GM13977 (cell line): ENCODE measurements at regions not wholly inside any gene's neighbourhood (a gene's known extent, or its start where the extent isn't known, plus 50 kb on each side); places are given as distances from the start of the nearest gene placed in this dataset.
"Not testable (repeated sequence)": the region's sequence is repeated elsewhere in the genome, so short reads cannot be mapped to it uniquely, and the experiment has no call there.

ENCODE experiments used
- DNase-seq: peaks from one replicate; pipeline ENCODE4 v3.0.0; 2012; ENCODE audit warnings: low spot score
- in situ Hi-C: fragments of 300-500 bp; cut with MboI; formaldehyde crosslinking; loops from one replicate; pipeline ENCODE4 v1.12.0; 2022; ENCODE audit warnings: low sequenced_read_pairs, low pct_unique_long_range_greater_than_20kb, mixed read lengths, inconsistent platforms; ENCODE audit not compliant: unreplicated experiment
- TF ChIP-seq, protein P1 (sequence below): IDR thresholded peaks from 2 replicates; pipeline ENCODE4 v1.5.1; 2012; ENCODE audit warnings: mild to moderate bottlenecking, control low read depth; ENCODE audit not compliant: insufficient read depth; ENCODE audit errors: extremely low read depth, missing control alignments

DNA sequence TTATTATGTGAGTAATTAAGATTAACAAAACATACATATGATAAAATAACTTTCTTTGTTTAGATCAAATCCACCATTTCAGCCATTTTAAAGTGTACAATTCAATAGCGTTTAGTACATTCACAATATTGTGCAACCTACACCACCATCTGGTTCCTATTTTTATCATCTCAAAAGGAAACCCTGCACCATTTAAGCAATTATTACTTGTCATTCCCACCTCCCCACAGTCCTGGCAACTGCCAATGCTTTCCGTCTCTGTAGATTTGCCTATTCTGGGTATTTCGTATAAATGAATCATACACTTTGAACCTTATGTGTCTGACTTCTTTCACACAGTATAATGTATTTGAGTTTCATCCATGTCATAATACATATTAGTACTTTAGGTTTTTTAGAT lies 162.5 kb upstream of the CNTNAP4 start:
- no peak for DNase-seq
- TF ChIP-seq, protein P1, sequence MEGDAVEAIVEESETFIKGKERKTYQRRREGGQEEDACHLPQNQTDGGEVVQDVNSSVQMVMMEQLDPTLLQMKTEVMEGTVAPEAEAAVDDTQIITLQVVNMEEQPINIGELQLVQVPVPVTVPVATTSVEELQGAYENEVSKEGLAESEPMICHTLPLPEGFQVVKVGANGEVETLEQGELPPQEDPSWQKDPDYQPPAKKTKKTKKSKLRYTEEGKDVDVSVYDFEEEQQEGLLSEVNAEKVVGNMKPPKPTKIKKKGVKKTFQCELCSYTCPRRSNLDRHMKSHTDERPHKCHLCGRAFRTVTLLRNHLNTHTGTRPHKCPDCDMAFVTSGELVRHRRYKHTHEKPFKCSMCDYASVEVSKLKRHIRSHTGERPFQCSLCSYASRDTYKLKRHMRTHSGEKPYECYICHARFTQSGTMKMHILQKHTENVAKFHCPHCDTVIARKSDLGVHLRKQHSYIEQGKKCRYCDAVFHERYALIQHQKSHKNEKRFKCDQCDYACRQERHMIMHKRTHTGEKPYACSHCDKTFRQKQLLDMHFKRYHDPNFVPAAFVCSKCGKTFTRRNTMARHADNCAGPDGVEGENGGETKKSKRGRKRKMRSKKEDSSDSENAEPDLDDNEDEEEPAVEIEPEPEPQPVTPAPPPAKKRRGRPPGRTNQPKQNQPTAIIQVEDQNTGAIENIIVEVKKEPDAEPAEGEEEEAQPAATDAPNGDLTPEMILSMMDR = no peak
- in situ Hi-C loops = no loop called here

DNA sequence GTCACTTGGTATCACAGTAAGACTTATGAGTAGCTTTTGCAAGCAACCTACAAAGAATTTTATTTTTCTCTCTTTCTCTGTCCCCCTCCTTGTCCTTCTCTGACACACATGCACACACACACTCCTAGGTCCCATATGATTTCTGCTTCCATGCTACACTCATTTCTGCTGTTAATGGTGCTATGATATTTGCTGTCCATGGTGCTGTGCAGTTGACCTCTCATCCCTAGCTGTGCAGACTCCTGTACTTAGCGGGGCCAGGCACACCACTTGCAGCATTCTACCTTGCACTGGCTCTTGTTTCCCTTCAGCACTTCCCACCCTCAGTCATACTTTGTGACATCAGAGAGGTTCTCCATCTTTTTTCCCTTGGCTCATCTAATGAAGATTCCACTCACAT lies 158.9 kb upstream of the CNTNAP4 start:
- in situ Hi-C loops = no loop called here
- TF ChIP-seq, protein P1 = no peak
- no peak for DNase-seq

DNA sequence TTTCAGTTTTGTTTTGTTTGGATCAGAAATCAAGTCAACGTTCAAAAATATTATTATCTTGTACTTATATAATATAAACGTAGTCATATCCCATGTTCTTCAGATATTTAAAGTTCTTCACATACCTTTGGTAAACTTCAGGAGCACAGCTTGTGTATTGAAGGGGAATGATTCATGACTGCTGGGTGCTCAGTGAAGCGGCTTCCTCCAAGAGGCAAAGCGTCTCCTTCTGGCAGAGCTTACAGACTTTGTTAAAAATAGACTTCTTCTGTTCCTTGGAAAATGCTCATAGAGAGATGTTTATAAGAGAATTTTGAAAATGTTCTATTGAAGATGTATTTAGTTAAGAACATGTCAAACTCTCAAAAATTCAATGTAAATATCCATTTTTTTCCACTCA lies 155.6 kb upstream of the CNTNAP4 start:
- DNase-seq = no peak
- TF ChIP-seq, protein P1 = no peak
- in situ Hi-C loops = no loop called here

DNA sequence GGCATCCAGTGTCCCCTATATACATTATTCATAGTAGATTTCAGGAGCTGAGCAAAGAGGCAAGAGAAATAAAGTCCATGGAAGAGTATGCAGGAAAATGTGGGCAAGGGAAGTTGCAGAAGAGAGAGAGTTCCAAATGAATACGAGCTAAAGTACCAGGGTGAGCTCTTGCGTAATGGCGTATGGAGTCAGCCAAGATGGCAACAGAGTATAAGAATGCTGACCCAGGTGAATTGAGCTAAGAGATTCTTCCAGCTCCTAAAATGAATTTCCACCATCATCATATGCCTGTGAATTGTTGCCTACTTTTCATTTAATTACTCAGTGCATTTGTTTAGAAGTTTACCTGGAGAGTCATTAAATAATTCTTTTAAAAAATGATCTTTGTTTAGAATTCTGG lies 153.2 kb upstream of the CNTNAP4 start:
- TF ChIP-seq, protein P1 = no peak
- in situ Hi-C loops = no loop called here
- no peak for DNase-seq

DNA sequence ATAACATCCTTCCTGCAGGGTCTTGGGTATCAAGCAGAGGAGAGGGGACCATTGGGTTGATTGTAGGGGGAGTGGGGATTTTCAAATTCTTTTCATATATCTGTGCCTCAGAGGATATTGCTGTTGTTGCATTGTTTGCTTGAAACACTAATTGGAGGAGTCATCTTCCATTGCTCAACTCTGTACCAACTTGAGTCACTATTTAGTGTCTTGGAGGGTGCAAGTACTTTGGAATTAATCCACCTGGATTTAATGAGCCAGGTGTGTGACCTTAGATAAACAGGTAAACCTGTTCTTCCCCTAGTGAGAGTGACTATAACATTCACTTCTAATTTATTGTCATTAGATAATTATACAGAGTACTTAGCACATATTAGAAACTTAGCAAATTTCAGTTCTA lies 151.3 kb upstream of the CNTNAP4 start:
- TF ChIP-seq, protein P1 = no peak
- in situ Hi-C loops = no loop called here
- DNase-seq = no peak

DNA sequence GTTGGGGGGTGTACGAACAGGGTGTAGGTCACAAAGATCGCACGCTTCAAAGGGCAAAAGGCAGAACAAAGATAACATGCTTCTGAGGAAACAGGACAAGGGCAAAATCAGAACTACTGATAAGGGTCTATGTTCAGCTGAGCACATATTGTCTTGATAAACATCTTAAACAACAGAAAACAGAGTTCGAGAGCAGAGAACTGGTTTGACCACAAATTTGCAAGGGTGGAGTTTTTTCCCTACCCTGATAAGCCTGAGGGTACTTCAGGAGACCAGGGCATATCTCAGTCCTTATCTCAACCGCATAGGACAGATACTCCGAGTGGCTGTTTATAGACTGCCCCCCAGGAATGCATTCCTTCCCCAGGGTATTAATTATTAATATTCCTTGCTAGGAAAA lies 139.1 kb upstream of the CNTNAP4 start:
- in situ Hi-C loops, DNase-seq: not testable (repeated sequence)

DNA sequence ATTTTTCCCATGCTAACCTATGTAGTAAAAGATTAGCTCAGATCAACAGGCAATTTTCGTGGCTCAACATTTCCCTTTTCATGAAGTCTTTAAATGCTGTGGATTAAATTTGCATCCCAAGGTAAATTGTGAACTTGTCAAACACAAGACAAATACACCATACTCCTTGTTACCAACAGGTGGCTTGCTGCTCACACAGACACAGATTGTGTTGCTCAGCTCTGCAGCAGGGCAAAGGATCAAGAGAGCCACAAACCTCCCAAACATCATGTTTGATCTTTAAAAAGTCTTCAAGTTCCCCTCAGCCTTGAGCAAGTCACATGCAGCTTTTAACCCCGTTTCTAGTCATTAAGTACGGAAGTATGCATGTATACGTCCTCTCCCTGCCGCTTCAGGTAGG lies 119.6 kb upstream of the CNTNAP4 start:
- TF ChIP-seq, protein P1 = no peak
- in situ Hi-C loops = no loop called here
- DNase-seq = no peak
